GM21717 (cell line): ENCODE measurements at regions not wholly inside any gene's neighbourhood (a gene's known extent, or its start where the extent isn't known, plus 50 kb on each side); places are given as distances from the start of the nearest gene placed in this dataset.

Source experiments
- ATAC-seq: cut with Tn5 transposase; IDR thresholded peaks from one replicate; pipeline ENCODE4 v1.9.1; 2021; ENCODE audit warnings: mild to moderate bottlenecking, moderate library complexity; ENCODE audit not compliant: unreplicated experiment

DNA sequence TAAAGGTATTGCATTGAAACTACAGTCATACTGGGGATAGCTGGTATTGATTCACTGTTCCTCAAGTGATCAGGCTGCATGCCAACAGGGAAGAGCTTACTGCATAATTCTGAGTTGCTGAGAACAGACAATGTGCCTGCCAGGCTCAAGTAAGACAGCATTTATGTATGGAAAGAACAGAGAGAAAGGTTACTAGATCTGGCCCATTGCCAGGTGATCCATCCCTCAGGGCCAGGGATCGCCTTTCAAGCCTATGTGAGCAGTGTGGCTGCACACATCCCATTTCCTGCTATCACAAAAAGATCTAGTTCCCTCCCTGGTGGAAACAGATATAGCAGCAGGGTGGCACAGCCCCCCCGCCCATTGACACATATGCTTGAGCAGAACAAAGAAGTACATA is 254.0 kb downstream of the TMA16 start:
- ATAC-seq: no peak

DNA sequence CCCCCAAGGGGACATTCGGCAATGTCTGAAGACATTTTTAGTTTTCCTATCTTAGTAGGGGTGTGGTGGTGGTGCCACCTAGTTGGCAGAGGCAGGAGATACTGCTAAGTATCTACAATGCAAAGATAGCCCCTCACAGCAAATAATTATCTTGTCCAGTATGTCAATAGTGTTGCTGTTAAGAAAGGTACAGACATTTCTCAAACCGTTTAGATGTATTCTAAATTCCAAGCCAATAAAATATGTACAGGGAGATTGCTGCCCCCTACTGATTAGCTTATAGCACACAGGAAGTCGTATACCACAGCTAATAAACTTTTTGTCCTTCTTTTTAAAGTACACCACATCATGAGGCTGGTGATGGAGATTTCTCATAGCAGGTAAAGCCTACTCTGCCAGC is 260.5 kb downstream of the TMA16 start:
- peak; percentile 85 for ATAC-seq

DNA sequence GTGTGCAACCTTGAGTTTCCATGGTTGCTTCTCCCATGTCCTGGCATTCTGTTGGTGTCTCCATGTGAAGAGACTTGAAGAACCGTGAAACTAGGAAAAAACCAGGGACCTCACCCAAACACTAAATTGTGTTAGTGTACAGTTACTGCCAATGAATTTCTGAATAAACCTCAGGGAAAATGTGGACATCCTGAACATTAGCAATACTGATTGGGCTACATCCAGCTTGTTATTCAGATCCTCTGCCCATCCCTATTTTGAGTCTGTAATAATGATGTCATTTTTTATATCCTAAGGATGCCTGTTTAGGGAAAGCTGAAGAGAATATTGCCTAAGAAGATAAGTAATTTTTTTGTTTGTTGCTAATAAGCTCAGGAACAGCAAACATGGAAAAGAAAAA is 262.7 kb downstream of the TMA16 start:
- no peak for ATAC-seq

DNA sequence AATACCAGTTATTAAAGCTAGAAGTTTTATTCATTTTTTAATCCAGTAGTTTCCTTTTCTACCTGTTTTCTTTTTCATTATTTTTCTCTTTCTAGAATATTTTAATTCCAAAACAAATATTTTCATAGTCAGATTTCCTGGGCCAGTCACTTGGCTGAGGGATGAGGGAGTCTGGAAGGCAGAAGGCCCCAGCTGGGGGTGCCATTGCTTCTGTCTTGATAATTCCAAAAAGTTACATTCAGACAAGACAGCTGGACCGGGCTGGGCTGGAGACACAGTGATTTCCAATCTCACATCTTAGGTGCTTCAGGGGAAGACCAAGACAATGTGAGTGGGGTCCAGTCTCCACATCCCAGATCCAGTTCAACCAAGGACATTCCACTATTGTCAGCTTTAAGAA is 263.5 kb downstream of the TMA16 start:
- no peak for ATAC-seq

DNA sequence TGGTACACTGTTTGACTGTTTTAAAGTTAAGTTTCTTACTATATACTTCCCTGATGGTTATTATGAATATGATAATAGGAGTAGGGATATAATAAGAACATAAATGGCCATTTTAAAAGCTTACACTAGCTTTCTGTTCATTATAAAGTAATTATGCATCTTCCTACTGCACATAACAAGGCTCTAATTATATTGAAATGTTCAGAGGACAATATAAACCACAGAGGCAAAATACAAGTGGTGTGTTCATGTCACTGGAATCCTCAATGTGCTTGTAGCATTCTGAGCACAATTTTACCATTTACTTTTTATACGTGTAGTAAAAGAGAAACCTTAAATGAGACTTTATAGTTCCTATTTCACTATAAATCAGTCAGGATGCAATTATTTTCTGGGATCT is 268.3 kb downstream of the TMA16 start:
- ATAC-seq: no peak

DNA sequence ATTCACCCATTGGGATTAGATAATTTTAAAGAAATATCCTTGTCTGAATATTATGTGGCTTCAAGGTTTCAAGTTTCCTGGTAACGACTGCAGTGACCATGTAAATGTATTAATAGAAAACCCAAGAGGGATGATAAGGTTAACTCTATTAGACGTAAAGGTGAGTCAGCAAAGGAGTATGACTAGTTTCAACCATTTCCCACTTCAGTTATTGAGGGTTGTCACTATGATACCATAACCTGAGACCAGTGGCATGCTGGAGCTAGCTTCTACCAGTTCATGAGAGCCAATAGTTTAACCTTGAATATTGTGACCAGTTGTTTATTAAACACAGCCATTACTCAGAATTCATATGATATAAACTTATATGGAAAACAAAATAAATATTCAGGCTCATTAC is 270.1 kb downstream of the TMA16 start:
- ATAC-seq: no peak

DNA sequence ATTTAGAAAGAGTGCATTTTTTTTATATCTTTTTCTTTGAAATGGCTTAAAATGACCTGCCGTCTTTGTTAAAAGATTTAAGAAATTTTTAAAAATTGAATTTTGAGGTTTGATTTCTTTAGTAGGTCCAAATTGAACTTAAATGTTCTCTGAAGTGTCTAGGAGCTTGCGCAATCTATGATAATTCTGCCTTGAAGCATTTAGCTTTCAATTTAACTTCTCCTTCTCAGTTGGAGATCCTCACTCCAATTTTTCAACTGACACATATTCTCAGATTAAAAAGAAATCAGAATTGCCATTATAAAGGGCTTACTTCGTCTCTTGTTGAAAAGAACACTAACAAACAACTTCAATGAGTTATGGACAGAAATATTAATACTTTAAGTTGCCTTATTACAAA is 273.5 kb downstream of the TMA16 start:
- ATAC-seq: no peak

DNA sequence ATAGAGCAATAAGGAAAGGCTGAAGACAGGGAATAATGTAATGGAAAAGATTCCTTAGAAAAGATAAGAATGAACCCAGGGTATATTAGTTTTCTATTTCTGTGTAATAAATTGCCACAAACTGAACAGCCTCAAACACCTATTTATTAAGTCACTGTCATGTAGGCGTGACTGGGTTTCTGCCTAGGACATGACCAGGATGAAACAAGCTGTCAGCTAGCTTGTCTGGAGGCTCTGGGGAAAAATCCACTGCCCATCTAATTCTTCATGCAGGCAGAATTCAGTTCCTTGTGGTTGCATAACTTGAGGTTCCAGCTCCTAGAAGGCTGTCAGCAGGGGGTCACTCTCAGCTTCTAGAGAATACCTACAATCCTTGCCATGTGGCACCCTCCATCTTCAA is 277.7 kb downstream of the TMA16 start:
- ATAC-seq: no peak

DNA sequence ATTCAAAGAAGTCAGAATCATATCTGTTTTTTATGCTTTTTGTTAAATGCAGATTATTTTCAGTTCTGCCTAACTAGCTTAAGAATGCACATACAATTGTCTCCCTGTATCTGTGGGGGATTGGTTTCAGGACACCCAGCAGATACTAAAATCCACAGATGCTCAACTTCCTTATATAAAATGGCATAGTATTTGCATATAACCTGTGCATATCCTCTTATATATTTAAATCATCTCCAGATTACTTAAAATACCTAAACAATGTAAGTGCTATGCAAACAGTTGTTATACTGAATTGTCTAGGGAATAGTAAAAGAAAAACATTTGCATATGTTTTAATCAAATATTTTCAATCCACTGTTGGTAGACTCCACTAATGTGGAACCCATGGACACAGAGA is 279.4 kb downstream of the TMA16 start:
- ATAC-seq: no peak

DNA sequence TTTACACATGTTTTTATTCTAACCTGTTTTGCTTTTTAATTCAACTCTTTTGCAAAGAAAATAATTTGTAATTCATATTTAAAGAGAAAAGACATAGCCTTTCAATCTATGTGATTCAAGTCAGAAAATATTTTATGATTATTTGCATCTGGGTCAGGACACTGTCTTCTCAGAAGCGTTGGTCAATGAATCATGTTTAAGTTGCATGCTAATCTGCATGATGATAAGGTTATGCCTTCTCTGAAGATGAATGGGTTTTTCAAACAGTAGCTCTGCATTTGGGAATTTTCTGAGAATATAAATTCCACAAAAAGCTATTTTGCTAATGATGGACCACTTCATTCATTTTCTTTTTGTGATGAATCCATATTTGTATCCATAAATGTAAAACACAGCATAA is 282.5 kb downstream of the TMA16 start:
- no peak for ATAC-seq

DNA sequence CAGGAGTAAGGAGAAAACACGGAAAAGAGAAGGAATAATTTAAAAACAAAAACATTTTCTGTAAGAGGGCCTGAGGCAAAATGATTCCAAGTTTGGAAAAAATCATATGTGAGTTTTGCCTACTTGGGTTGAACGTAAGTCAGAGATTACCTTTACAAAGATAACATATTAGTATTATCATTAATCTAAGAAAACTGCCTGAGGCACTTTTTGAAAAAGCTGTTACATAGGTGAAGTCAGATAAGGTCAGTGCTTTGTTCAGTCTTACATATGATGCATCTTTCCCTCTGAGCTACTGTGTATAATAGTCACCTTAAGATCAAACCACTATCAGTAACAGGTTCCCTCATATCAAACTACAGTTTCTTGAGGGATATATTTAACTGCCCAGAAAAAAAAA is 287.2 kb downstream of the TMA16 start:
- no peak for ATAC-seq

DNA sequence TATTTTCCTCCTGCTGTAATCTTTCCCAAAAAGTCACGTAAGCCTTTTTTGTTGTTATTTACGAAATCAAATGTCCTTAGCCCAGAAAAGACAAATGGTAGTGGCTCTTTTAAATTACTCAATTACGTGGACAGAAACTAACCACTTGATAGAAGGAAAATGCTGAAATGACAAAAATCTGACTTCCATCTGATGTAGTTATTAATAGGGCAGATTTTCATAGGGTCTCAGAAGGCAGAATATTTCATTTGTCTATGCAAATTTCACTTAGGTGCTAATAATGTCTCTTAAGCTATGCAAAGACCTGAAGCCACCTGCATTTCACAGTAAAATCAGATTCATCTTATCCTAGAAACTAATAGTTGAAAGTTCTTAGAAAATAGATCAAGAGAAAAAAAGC is 295.7 kb downstream of the TMA16 start:
- ATAC-seq: no peak

DNA sequence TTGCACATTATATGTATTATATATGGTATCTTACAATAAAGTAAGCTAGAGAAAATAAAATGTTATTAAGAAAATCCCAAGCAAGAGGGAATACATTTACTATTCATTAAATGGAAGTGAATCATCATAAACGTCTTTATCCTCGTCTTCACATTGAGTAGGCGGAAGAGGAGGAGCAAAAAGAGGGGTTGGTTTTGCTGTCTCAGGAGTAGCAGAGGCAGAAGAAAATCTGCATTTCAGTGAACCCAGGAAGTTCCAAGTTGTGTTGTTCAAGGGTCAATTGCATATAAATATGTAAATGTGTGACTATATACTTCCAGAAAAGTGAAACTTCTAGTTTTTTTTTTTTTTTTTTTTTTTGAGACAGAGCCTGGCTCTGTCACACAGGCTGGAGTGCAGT is 301.4 kb downstream of the TMA16 start:
- ATAC-seq: no peak

DNA sequence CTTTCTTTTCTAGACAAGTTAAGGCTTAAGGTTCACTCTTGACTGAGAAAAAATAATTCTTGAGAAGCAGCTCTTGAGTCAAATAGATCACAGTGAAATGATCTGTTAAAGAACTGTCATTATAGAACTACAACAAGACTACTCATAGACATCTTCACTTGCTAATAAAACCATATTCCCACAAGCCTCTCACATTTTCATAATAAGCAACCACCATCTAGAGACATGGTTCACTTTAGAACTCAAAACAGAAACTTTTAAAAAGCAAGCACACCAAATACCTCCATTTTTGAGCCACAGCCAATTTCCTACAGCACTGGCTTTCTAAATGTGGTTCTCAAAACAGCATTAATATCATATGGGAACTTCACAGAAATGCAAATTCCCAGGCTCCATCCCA is 309.5 kb downstream of the TMA16 start:
- no peak for ATAC-seq

DNA sequence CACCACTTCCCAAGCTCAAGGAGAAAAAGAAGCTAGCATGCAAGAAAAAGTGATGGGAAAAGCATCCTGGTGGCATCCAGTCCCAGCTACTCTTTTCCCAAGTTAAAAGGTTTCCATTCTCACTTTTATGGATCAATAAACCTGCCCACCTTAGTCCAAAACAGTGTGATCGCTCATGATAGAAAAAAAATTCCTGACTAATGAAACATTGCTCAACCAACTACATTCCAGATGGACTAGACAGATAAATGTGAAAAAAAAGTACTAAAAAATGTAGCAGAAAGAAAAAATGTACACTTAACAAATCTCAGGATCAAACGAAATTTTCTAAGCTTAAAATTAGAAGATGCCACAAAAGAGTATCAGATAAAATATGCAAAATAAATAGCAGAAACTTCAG is 312.2 kb downstream of the TMA16 start:
- no peak for ATAC-seq

DNA sequence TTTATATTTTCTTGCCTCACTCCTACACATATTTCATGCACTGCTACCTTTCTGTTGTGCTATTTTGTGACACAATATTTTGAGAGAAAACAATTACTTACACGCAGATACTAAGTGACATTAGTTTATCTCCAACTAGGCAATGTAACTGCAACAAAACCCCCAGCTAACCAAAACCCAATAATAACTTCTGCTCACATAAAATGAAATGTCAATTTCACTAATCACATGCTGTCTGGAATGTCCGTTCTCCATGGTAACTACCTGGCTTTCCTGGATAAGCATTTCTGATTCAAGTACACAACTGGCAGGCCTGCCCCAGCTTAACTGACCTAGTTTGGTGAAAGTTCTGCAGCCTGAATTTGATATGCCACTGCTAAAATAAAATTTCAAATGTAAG is 313.5 kb downstream of the TMA16 start:
- no peak for ATAC-seq

DNA sequence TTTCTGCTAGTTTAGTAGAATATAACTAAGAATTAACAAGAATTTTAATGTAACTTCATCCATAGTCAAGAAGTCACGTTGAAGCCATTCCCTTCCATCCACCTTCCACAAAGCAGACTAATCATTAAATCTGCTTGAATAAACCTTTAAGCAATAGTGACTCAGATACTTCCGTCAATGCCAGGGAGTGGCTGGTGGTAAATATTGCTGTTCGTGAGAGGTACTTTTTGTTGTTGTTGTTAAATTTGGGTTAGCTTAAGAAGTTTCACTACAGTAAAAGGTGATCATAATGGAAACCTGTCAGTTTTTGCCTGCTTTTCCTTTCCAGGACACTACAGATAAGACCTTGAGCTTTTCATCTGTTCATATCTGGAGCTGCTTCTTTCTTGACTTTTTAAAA is 316.3 kb downstream of the TMA16 start:
- ATAC-seq: peak; percentile 76

DNA sequence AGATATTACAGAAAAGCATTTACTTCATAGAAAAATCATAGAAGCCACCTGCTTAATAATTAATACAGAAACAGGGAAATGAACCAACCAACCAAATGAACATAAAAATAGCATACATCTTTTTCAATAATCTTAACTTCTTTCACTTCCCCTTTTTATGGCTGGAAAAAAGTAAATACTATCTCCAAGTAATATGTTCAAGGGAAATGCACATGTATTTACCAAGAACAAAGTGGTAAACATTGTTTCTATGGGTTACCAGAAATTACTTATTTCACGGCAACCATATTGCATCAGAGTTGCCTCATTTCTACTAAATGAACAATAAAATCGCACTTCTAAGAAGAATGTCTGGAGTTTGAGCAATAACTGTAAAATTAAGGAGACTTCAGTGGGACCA is 321.3 kb downstream of the TMA16 start:
- ATAC-seq: peak; percentile 71

DNA sequence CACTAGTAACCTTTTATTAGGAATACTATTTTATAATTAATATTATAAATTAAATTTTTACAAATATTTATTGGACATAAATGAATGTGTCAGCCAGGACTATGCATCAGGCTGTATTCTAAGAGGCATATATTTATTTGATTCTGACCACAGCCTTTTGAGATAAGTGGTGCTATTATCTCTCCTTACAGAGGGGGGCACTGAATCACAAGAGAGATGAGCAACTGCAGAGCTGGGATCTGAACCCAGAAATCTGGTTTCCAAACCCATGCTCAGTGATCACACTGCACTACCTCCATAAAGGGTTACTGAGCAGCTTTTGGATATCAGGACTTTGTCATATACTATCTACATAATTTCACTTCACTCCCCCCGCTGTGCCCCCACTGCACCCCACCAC is 322.0 kb downstream of the TMA16 start:
- ATAC-seq: no peak

DNA sequence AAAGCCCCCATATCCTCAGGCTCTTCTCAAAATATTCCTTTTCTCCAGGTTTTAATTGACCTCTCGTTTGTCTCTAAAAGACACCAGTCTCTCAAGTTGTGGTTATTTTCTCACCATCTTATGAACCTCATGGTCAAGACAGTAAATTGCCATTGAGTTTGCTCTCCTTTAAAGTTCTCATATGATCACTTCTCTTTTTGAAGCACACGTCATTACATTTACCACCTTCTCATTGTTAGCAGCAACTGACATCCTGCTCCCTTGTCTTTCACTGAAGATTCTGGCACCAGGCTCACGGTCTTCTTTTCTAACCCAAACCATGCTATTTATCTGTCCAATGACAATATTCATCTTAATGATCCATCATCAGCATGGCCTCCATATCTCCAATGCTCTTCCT is 324.2 kb downstream of the TMA16 start:
- no peak for ATAC-seq

DNA sequence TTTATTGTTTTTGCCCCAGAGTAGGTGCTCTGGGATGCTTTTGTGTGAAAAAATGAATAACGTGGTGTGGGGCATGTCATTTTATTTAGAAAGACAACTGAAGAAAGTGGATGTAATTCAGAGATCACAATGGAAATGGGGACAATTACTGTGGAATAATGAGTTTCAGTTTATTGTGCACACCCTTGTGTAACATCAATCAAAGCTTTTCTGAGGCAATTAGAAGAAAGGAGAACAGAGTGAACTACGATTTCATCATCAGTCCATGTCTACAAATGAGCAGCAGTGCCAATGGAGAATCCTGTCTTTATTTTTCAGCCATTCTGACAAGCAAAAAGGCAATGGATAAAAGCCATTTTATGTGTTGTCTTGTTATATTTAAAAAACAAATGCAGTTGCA is 339.2 kb downstream of the TMA16 start:
- no peak for ATAC-seq

DNA sequence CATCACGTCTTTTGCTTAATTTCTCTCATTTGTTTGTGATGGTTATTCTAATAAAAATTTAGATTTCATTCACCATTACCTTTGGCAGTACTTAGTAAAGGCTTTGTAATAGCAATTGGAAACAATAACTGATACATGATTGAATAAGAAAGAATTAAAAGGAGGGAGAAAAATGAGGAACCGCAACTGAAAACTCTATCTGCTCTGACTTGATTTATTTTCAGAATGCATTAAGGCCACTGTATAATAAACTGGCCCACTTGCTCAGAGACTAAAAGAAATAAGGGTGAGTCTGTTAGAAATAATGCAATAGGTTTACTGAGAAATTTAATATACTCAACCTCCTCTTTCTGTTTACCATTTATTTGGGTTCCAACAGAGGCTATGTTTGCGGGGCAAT is 351.5 kb downstream of the TMA16 start:
- no peak for ATAC-seq

DNA sequence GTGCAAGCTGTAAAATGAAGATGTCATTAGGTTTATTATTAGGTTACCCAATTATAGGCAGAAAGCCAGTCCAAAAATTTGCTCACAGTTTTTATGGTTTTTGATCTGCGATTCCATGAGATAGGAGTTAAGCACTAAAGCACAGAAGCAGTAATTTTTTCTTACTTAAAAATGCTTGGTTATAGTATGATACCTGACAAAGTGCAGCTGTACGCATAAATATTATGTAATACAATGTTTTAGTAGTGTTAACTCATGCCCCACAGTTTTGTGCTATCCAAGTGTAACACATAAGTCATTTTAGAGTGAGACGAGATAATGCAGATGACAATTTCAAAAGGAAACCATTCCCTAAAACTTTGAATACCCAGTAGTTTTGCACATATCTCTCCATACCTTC is 357.8 kb downstream of the TMA16 start:
- ATAC-seq: no peak

DNA sequence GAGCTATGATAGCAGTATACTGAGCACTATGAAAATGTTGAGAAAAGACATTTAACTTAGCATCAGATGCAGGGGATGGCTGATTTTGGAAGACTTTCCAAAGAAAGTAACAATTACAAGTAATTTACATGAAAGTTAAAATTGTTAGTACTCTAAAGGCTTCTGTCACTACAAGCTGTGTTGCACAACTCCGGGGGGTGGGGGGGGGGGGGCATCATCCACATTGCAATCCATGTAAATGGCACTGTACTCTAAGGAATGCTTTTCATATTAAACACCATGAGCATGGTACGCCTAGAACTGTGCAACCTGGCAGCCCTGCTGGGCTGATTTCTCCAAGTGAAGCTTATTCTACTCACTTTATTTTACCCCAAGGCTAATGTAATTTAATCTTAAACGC is 363.4 kb downstream of the TMA16 start:
- ATAC-seq: no peak
